Left cardiac atrium (tissue), 4 donors: ENCODE measurements at regions not wholly inside any gene's neighbourhood (a gene's known extent, or its start where the extent isn't known, plus 50 kb on each side); places are given as distances from the start of the nearest gene placed in this dataset.
A peak's percentile ranks its signal among the peaks of the same experiment; 100 is the strongest.

ENCODE experiments used
- ATAC-seq, 2 donors: fragments of 200-7000 bp; cut with Tn5 transposase; one replicate each; pipeline ENCODE4 v1.9.1; 2020; ENCODE audit warnings: mild to moderate bottlenecking in 2 of 2, moderate library complexity in 2 of 2
- DNase-seq: peaks from one replicate; pipeline ENCODE4 v3.0.0-alpha.2; 2020
- intact Hi-C, 2 donors: fragments of 100-400 bp; cut with DNase I; formaldehyde crosslinking; loops; one replicate each; pipeline versions ENCODE4 v1.14.1 to v1.15.1; 2022 to 2023
- donor health status: DM: no; HTN: yes; CAD: no.
- donor health status: DM: no; HTN: yes; CAD: no; lungs with severe emphysema.
- donor health status: DM: yes; HTN: yes; CAD: no.
- donor health status: Dilated cardiomyopathy.

DNA sequence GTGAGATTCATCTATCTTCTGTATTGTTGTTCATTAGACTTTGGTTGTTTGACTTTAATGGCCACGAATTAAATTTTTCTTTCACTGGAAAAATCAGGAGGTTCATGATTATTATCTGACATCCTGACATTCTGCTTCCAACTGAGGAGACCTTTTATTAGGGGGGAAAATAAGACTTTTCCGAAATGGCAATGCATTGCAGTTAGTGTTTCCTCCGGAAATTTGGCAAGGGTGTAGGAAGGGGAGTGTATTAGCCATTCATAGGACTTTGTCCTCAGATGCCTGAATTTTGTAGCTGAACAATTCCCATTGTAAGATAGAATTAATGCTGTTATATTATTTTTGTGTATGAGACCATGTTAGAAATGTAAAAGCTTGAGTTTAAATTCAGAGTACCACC lies 450.6 kb upstream of the TGFBR2 start:
- peak; percentile 41 to 51 for ATAC-seq
- DNase-seq, result no peak
- intact Hi-C loops, result no loop called here

DNA sequence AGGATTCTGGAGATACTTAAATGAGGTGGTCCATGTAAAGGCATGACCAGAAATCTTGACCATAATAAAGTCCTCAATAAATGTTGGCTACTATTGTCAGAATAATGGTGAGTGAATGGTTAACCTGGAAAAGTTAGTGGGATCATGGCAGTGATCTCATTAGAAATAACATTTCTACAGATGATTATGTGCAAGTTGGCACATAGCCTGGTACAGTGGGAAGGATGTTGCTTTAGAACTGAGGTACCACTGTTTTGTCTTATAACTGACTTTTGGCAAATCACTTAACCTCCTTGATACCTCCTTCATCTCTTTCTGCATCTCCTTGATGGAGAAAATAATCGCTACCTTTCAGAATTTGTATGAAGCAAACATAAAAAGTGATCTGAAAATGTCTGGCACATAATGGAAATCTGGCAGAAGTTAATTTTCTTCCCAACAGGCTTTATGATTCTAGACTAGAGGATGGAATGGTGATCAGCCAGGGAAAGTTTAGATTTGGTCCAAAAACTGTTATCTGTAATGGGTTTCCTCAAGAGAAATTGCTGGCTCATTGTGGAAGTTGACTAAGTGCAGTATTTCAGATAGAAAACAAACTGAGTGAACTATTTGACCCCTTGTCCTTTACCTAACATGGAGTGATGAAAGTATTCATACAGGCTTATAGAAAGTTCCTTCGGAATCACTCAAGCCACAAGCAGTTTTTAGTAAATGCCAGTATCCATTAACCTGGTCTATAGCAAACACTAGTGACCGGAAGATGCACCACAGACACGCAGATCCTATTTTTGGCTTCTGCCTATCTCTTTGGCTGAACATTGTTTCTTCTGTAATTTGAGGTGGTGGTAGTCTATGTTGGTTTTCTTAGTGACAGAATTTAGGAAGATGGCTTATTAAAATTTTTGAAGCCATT lies 449.6 kb upstream of the TGFBR2 start:
- ATAC-seq (peak; percentile 66 to 67), DNase-seq (no peak)

DNA sequence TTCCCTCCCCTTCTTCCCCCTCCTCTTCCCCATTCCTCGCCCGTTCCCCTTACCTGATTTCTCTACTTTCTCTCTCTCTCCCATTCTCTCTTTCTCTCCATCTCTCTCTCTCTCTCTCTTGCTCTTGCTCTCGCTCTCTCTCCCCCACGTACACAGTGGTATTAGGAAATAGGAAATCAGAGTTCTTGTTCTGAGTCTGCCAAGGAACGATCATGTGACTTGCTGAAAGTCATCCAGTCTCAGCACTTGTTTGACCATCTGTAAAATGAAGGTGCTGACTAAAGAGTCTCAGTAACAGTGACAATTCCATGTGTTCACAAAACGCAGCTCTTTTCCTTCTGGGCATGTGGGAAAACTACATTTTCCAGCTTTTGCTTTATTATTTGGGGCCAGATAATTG lies 445.0 kb upstream of the TGFBR2 start:
- DNase-seq (peak; percentile 22), ATAC-seq (peak; percentile 78 to 81)
- intact Hi-C loops, result no loop called here

More for the DNA sequence above, 449.6 kb upstream of the TGFBR2 start:
- intact Hi-C loops, result no loop called here

DNA sequence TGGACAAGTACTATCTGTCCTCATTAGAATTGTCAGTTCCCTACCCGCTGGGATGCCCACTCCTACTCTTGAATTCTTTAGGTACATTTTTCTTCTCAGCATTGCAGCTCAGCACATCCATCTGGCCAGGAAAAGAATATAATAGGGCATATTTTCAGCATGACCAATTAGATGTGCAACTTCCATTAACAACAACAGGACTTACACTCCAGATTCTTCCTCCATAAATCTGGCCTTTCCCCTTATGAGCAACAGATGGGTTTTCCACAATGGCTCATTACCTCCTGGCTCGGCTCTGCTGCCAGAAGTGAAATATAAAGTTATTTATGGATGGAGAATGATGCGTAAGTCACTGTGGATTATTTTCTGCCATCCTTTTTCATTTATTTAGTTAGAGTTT lies 443.8 kb upstream of the TGFBR2 start:
- intact Hi-C loops, result no loop called here
- no peak for DNase-seq
- ATAC-seq, result no peak

DNA sequence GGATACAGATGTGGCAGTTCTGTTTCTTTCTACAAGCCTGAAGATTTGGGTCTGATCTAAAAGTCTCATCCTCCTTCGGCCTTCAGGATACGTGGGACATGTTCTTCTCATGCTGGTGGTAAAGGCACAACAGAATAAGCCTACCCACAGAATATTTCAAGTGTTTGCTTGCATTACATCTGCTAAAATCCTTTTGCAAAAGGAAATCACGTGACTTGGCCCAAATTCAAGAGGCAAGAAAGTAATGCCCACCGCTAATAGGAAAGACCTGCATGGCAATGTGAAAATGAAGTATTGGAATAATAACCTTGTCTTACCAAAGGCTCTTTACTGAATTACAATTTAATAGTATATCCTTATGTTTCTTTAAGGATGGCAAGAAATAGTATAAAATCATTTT lies 439.9 kb upstream of the TGFBR2 start:
- intact Hi-C loops, result no loop called here
- DNase-seq, result no peak

DNA sequence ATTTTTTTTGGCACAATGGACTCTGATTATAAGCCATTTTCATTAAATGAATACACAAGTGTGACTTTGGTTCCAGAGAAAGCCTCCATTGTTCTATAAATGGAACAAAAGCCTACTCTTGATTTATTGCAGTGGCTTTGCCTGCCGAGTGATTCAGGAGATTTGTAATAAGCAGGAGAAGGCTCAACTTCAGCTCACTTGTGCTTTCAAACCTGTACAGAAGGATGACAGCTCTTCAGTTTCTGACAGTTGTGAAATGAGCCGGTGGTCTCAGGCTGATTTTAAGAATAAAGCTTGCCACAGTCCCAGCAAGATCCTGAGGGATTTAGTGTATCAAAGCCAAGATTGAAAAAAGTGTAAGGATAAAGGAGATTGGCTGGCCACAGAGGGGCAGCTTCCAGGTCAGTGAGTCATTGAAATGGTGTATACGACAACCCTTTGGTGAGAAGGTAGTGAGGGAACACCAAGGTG lies 438.8 kb upstream of the TGFBR2 start:
- intact Hi-C loops, result no loop called here
- ATAC-seq, result no peak

More for the DNA sequence above, 439.9 kb upstream of the TGFBR2 start:
- no peak for ATAC-seq

DNA sequence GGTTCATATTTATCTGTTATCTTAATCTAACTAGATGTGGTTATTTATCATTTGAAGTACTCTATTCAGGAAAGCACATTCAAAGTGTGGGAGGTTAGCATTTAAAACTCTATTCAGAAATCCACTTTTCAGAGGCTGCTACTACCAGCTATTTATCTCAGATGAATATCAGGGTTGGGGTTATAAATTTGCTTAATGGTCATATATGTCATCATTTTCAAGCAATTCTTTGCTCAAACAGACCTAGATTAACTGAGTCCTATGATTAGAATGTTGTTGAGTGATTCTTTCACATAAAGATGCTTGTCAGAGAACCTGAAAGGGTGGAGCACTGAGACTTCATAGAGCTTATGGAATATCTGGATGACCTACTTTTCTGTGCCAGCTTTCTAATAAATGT lies 436.9 kb upstream of the TGFBR2 start:
- intact Hi-C loops, result no loop called here
- no peak for ATAC-seq
- DNase-seq, result no peak

More for the DNA sequence above, 438.8 kb upstream of the TGFBR2 start:
- DNase-seq, result no peak

DNA sequence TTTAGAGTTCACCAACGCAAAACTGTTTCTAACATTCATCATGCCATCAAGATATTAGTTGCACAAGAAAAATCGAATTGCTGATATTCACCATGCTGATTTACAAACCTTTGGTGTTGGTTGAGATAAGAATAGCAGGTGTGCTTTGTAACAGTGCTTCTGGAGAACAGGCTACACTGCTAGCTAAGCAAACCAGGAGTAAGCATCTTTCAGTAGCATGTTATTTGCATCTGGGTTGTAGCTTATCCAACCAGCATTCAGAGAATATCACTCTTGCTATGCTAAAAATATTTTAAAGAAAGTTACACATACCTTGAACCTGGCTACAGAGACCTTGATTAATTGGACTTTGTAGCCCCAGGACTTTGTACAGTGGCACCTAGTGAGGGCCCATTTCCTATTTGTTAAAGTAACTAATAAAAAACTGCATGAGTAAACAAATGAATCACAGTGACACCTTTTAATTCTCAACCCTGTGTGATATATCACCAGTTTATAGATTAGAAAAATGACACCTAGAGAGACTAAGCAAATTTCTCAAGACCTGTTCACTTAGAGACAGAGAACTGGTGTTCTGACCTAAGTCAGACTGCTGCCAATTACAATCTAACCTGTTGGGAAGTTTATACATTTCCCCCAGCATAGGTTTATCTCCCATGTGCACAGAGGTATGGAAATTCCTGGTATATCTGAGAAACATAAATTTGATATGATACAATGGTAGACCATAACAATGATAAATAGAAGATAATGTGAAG lies 435.5 kb upstream of the TGFBR2 start:
- no peak for DNase-seq
- no peak for ATAC-seq
- intact Hi-C loops, result no loop called here

DNA sequence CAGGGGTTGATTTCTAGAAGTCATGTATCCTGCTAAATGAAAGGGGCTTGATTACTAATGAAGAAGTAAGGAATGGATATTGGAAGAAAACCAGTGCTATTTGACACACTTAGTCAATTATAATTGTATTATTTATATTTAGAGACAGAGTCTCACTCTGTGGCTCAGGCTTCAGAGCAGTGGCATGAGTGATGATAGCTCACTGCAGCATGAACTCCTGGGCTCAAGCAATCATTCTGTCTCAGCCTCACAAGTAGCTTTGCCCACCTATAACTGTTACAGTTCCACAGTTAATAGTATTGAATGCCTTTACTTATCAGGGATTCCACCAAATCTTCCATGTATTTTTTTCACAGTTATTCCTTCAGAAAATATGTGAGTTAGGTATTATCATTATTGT lies 432.0 kb upstream of the TGFBR2 start:
- intact Hi-C loops, result no loop called here
- no peak for ATAC-seq
- no peak for DNase-seq

DNA sequence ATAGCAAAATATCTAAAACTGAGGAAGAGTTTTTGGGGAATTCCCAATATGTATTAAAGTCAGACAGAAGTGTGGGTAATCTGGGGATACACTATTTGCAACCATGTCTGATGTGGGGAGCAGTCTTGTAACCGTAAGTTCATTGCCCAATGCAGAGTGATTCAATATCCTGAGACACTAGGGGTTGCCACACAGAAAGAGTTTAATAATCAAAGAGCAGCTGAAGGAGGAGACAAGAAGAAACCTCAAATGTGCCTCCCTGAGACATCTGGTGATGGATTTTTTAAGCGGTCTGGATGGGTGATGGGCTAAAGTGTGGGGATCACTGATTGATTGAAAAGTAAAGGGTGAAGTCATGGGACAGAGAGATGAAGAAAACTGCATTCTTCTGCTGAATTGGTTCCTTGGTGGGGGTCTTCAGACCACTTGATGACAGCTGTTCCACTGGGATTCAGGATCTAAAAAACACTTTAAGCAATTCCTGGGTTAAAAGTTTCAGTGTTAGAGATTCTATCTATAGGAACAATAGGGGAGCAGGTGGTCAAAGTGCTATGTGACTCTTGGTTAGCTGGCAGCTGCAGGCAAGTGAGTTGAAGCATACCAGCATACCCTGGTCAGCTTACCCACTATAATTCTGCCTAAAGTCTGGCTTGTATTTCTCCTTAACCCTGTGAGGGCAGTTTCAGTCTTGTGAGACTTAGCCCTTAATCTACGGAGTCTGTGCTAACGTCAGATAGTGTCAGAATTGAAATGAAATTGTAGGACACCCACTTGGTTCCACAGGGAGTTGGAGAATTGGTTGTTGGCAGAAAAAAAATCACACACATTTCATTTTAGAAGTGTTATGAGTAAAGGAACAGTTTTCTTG lies 425.9 kb upstream of the TGFBR2 start:
- ATAC-seq (no peak), DNase-seq (no peak)
- intact Hi-C loops, result loop anchor here in 1 of 2 donors (10.0 kb wide), 1 partner anchor 46 kb away; no protein-coding TSS in a partner anchor

DNA sequence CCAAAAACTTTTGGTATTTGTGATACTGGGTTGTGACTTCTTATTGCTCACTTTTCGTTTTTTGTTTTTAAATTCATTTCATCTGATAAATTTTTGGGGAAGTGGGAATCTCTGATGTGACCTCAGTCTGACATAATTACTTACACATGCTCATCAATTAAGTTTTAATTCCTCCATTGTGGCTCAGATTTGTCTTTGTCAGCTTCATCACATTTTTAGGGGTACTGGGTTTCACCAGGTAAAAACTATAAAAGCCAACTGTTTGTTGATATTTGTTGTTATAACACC lies 425.3 kb upstream of the TGFBR2 start:
- no peak for DNase-seq
- intact Hi-C loops, result loop anchor here in 1 of 2 donors (10.0 kb wide), 1 partner anchor 46 kb away; no protein-coding TSS in a partner anchor
- ATAC-seq, result no peak

DNA sequence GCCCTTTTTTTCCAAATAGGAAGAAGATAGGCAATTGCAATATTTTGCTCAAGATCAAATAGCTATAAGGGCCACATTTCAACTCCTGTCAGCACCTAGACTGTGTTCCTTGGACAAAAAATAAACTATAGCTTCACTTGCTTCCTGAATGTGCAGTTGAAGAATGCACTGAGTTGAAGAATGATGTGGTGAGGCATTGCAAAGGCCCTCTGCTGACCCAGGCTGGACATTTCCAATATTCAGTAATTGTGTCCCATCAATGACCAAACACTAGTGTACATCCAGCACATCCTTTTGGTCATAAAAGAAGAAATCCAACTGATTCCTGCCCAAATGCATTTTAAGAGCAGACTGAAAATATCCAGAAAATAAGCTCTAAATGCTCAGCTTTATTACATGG lies 424.8 kb upstream of the TGFBR2 start:
- ATAC-seq (no peak), DNase-seq (no peak)
- intact Hi-C loops, result loop anchor here in 1 of 2 donors (10.0 kb wide), 1 partner anchor 47 kb away; no protein-coding TSS in a partner anchor

DNA sequence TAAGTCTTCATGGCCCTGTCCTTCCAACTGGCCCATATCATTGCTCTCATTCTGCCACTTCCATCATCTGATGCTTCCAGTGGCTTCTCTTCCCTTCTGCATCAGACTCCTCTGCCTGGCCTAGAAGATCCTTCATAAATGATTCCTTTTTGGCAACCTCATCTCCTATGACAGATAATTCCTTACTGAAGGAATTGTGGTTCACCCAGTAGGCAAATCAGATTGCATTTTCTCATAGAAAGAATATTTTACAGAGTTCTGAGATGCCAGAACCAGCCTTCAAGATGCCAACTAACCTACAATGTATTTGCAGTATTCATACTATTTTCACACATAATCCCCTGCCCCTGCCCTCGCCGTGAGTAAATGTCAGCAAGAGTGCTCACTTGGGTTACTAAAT lies 423.0 kb upstream of the TGFBR2 start:
- intact Hi-C loops, result loop anchor here in 1 of 2 donors (10.0 kb wide), 1 partner anchor 49 kb away; no protein-coding TSS in a partner anchor
- no peak for ATAC-seq
- no peak for DNase-seq

DNA sequence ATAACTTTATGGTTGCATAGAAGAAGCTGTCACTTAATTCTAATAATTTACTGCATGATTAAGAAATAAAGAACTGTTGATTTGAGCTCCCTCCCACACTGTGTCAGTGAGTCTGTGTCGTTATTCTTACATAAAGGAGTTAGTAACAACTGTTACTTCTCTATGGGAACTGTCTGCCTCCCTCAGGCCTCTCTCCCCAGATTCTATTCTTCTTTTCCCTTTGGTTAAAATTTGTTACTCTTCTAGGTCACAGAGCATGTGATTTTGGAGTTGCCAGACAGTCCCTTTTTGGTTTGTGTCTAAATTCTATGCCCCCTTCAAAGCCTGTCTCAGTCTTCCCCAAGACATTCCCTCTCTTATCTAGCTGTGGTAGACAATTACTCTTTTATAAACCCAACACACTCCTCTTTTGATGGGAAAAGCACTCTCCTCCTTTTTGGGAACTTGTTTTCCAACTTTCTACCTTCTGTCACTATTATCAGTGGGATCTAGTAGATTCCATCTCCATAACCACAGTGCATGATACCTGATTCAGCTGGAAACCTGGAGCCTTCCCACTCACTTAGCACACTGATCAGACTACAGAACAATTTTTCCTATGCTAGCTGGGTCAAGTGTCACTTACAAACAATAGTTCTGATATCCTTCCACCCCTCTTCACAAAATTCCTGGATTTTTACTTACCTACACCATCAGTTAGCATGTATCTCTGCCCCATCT lies 422.1 kb upstream of the TGFBR2 start:
- intact Hi-C loops, result loop anchor here in 1 of 2 donors (10.0 kb wide), 1 partner anchor 49 kb away; no protein-coding TSS in a partner anchor
- no peak for DNase-seq
- no peak for ATAC-seq

DNA sequence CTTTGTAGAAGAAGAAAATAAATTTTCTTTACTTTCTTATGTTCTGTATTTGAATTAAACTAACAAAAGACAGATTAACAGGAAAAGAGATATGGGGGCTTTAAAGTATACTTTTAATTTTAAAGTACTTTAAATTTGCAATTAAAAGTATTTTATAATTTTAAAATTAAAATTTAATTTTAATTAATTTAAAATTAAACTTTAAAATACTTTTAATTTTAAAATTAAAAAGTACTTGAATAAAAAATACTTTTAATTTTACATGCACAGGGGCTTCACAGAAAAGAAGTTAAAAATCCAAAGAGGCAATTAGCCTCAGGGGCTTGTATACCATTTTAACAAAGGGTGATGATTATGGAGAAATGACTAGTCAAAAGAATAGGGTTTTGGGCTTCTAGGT lies 420.5 kb upstream of the TGFBR2 start:
- intact Hi-C loops, result loop anchor here in 1 of 2 donors (10.0 kb wide), 1 partner anchor 51 kb away; no protein-coding TSS in a partner anchor

DNA sequence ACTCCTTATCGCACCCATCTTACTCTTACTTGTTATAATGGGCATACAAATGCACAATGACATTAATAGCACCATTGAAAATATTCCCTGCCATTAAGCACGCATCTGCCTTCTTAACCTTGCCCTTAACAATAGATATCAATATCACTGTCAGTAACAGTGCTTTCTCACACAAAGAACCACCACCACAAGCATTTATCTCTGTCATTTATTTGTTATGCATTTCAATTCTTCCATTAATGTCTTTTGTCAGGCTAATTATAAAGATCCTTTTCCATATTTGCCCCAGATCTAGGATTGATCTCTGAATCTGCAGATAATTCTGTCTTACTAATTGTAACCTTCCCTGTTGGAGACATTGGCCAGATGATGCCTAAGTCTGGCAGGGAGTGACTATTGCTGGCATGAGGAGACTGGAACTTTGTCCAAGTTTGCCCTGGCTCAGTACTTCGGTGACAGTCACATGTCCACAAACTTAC lies 419.6 kb upstream of the TGFBR2 start:
- DNase-seq (no peak), ATAC-seq (peak; percentile 80 to 94)
- intact Hi-C loops, result loop anchor here in 1 of 2 donors (10.0 kb wide), 1 partner anchor 52 kb away; no protein-coding TSS in a partner anchor

More for the DNA sequence above, 420.5 kb upstream of the TGFBR2 start:
- DNase-seq (no peak), ATAC-seq (no peak)

DNA sequence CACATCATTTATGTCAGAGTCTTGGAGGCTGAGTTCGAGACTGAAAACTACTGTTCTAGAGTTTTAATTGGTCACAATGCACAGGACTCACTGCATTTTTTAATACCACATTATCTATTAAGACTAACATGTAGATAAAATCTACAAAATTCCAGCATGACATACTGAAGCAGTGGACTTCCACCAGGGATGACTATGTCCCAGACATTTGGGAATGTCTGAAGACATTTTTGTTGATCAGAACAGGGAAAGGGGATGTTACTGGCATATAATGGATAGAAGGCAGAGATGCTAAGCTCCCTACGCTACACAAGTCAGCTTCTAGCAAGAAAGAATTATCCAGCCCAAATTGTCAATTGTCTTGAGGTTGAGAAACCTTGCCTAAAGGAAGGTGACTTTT lies 419.0 kb upstream of the TGFBR2 start:
- ATAC-seq (no peak), DNase-seq (no peak)
- intact Hi-C loops, result loop anchor here in 1 of 2 donors (10.0 kb wide), 1 partner anchor 53 kb away; no protein-coding TSS in a partner anchor

DNA sequence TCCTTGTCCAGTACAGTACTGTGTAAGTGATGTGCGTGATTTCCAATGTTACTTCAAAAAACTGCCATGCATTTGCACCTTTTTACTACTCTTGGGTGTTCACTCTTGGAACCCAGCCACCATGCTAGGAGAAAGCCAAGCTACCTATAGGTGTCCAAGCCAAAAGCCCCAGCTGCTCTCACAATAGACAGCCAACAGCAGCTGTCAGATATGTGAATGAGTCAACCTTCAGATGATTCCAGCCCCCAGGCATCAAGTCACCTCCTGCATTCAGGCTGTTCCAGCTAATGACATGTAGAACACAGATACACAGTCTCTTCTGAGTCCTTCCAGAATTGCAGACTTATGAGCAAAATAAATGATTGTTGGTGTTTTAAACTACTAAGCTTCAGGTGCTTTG lies 417.7 kb upstream of the TGFBR2 start:
- peak; percentile 30 to 85 for ATAC-seq
- DNase-seq, result no peak
- intact Hi-C loops, result loop anchor here in 1 of 2 donors (10.0 kb wide), 1 partner anchor 54 kb away; no protein-coding TSS in a partner anchor
